CD4-positive, alpha-beta T cell treated with Interleukin-10 for 1 hour (primary cell): ENCODE measurements at regions not wholly inside any gene's neighbourhood (a gene's known extent, or its start where the extent isn't known, plus 50 kb on each side); places are given as distances from the start of the nearest gene placed in this dataset.
"Not testable (repeated sequence)": the region's sequence is repeated elsewhere in the genome, so short reads cannot be mapped to it uniquely, and the experiment has no call there.

Source experiments
- DNase-seq: peaks from one replicate; pipeline ENCODE4 v3.0.0-alpha.2; 2020

- DNase-seq: not testable (repeated sequence)
These were observed 201.2 kb upstream of the PCDH18 start for GRCh38 chr4:137733174-137734141.

- no peak for DNase-seq
These were observed 190.6 kb upstream of the PCDH18 start for GRCh38 chr4:137722910-137723309.

DNA sequence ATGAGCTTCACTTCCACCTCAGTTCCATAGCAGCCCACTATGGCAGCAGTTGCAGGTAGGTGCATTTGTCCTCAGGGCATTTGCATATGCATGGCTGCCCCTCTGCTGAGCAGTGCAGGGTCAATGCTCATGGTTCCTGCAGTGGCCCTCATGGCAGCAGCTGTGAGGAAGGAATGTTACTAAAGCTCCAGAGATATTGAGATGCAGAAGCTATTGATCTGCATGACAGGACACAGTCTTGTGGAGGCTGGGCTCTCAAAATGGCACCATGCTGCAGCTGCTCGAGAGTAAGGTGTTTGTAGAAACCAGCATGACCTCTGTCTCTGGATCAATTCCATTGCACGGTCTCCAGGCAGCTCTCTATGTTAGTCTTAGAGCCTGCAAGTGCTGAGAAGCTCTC is 179.2 kb upstream of the PCDH18 start:
- no peak for DNase-seq

- DNase-seq: no peak
These were observed 175.3 kb upstream of the PCDH18 start for GRCh38 chr4:137707626-137708025.

GRCh38 chr4:137707102-137707620 is 174.9 kb upstream of the PCDH18 start:
- no peak for DNase-seq

DNA sequence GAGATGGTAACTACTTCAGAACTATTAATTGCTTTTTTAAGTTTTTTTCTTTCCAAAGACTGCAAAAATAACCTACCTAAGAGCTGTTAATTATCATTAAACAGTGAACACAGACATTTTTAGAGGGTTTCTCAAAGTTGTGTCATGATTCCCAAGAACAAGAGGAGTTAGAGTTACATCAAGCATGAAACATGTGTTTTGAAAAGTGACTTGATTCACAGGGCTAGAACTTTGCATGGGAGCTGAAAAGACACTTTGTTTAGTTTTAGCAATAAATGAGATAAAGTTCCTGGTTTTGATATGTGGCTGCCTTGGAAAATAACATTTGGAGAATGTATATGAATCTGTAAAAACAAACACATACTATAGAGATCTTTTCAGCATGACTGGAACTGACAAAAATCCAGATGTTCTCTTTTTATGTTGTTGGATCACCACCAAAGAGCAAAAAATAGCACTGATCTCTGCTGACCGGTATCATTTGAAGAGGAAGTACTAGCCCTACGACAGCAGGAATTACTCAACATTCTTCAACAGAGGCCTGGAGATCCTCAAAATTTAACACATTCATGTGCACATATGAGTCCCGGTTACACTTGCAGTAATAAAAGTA is 173.0 kb upstream of the PCDH18 start:
- DNase-seq: no peak

- DNase-seq: no peak
These were observed 170.9 kb upstream of the PCDH18 start for GRCh38 chr4:137703195-137703594.

DNA sequence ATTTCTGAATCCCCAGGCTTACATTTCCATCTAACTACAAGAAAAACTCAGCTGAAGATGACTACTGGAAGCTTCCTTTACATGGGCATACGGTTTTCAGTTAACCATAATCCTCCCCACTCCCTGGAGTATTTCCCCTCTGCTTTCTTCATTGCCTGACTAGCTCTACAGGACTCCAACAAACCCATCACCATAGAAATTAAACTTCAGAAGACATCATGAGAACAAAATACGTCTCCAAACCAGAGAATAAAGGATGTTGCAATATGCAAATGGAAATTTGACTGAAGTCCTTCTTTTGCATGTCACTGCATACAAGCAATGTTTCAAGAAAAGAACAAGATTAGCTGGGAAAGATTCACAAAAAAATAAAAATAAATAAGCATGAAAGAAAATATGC is 170.2 kb upstream of the PCDH18 start:
- DNase-seq: no peak

GRCh38 chr4:137701401-137701800 is 169.1 kb upstream of the PCDH18 start:
- DNase-seq: no peak

GRCh38 chr4:137700751-137701150 is 168.5 kb upstream of the PCDH18 start:
- DNase-seq: no peak

DNA sequence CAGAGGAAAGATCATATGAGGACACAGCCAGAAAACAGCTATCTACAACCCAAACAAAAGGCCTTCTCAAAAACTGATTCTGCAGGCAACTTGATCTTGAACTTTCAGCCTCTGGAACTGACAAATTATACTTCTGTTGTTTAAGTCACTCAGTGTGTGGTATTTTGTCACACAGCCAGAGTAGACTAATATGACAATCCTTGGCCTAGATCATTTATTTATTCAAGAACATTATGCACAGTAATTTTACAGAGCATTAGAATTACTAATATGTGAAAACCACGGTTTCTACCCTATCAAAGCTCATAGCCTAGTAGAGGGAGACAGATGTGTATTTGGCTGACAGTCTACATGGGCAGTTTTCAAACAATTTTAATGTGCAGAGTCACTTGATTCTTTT is 167.8 kb upstream of the PCDH18 start:
- no peak for DNase-seq

DNA sequence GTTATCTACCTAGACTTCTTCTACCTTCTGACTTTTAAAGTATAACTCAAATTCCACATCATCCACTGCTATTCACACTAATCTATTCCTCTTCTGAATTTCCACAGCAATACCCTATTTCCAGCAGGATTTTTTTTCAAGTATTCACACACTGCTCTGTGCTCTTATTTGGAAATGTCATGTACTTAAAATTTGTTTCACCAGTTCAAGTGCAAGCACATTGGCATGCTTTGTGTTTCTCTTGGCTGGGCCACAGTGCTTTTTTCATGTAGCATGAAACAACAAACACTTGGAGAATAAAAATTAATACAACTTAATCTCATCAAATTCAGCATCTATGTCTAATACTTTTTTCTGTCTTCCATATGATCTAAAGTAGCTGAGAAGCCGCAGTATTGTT is 161.8 kb upstream of the PCDH18 start:
- no peak for DNase-seq

GRCh38 chr4:137693641-137694040 is 161.3 kb upstream of the PCDH18 start:
- DNase-seq: no peak

DNA sequence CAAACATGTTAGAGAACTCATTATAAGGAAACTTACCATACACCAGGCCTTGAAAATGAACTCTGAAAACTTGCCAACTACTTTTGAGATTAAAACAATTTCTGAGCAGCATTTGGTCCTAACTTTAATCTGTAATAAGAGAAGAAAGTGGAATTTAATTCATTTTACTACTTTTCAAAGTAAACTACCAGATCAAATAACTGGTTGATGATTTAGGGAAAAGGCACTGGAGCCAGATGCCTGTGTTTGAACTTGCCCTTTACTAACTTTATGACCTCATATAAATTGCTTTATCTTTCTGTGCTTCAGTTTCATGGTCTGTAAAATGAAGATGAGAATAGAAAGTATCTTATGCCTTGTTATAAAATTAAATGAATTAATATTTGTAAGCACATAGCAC is 159.9 kb upstream of the PCDH18 start:
- DNase-seq: no peak

DNA sequence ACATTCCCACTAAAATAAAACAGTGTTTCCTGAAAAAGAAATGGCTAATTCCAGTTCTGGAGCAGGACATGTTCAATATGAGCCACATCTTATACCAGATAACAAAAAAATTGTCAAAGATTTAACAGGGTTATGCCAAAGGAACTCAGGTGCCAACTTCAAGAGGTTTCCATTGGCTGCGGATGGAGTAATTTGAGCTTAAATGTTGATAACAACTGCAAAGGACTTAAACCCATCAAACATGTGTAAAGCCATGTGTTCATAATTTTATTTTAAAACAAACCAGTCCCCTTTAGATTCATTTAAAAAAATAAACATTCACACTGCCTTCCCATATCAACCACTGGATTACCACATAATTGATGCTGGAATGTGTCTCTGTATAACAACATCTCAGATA is 156.4 kb upstream of the PCDH18 start:
- no peak for DNase-seq

DNA sequence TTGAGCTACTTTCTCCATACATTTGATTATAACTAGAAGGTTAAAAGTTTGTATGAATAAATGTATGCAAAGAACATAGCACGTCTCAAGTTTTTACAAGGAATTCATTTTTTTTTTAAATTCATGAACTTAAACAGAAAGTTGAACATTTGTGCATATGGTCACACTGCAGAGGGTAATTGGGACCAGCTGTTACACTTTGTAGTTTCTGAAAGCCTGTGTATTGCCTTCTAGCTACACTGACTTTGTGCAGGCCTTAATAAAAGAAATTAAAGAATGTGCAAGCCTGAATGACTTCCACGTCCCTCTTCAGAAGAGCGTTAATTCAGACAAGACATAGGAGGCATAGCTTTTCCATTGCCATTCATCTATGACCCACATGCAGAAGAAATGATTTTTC is 153.1 kb upstream of the PCDH18 start:
- no peak for DNase-seq

- no peak for DNase-seq
These were observed 148.8 kb upstream of the PCDH18 start for GRCh38 chr4:137681081-137681480.

DNA sequence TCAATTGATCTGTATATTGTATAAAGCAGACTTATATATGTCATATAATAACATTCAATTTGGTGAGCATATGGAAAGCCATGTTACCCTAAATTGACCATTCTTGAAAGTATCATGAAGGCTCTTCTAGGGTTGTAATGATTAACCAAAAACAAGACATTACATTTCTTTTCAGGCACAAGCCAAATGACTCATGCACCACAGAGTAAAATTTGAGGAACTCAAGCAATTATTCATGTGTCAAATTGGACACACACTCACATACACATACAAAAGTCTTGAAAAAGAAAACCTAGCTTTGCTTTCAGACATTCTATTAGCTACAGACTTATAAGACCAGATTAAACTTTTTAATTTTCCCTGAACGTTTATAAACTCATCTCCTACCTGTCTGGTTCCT is 146.5 kb upstream of the PCDH18 start:
- no peak for DNase-seq

- DNase-seq: no peak
These were observed 145.6 kb upstream of the PCDH18 start for GRCh38 chr4:137677863-137678262.

- no peak for DNase-seq
These were observed 144.2 kb upstream of the PCDH18 start for GRCh38 chr4:137676357-137676998.

GRCh38 chr4:137674066-137674465 is 141.8 kb upstream of the PCDH18 start:
- DNase-seq: no peak

DNA sequence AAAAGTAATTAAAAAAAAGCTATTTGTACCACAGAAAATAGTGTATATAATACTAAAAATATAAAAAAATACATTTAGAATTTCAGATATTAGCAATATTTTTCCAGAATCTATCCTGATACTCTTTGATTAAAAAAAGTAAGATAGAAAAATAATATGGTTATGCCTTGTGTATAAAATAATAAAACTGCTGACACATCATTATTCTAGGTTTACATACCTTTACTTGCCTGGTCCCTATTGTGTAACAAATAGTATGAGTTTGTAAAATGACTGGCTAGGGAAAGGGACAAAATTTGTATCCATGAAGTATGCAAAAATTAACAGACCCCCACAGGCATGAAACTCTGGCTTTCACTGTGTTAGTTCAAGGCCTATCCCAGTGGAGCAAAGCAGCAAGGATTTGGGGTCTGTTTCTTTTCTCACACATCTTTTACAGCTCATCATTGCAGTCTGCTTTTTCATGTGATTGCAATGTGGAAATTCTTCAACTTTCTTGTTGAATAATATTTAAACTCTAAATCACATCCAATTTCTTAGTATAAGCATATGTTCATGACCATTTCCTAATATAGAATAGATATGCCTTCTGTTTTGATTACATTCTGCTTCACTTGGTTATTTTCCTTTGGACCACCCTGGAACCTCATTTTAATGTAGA is 136.7 kb upstream of the PCDH18 start:
- DNase-seq: no peak

DNA sequence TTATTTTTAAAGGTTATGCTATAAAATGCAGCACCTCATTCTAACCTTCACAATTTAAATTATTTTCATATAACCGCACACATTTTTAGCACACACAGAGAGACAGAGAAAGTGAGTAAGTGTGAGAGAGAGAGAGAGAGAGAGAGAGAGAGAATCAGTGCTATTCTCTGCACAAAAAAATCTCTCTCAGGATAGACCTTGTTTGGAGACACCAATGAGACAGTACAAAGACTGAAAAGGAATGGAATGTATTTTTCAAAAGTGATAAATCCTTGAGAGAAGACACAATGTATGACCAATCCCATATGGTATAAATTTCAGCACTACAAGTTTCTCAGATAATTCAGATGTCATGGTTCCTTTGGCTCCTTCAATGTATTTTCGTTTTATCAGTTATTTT is 132.1 kb upstream of the PCDH18 start:
- no peak for DNase-seq
